Testis (tissue), 2 donors: ENCODE measurements at regions not wholly inside any gene's neighbourhood (a gene's known extent, or its start where the extent isn't known, plus 50 kb on each side); places are given as distances from the start of the nearest gene placed in this dataset.
"Not testable (repeated sequence)": the region's sequence is repeated elsewhere in the genome, so short reads cannot be mapped to it uniquely, and the experiment has no call there.

Experiments used
- DNase-seq: peaks from one replicate; pipeline ENCODE4 v3.0.0-alpha.2; 2019
- H3K27ac ChIP-seq, 2 donors: fragments of 200-600 bp; sonication (generic); one replicate each; pipeline ENCODE4 v1.5.1; 2019
- H3K27me3 ChIP-seq: fragments of 200-600 bp; sonication (generic); one replicate; pipeline ENCODE4 v1.5.1; 2019
- H3K36me3 ChIP-seq: fragments of 200-600 bp; sonication (generic); one replicate; pipeline ENCODE4 v1.5.1; 2017; ENCODE audit warnings: low read depth; ENCODE audit errors: missing control alignments
- H3K4me1 ChIP-seq: fragments of 200-600 bp; sonication (generic); one replicate; pipeline ENCODE4 v1.5.1; 2019
- H3K4me3 ChIP-seq, 2 donors: fragments of 200-600 bp; sonication (generic); one replicate each; pipeline ENCODE4 v1.5.1; 2017 to 2019
- H3K9me3 ChIP-seq: fragments of 200-600 bp; sonication (generic); one replicate; pipeline ENCODE4 v1.5.1; 2017
- POLR2A ChIP-seq: fragments of 450-650 bp; IDR thresholded peaks from one replicate; pipeline ENCODE4 v1.6.1; 2017; ENCODE audit warnings: antibody characterized with exemption, mild to moderate bottlenecking, moderate library complexity
- WGBS, 2 donors: methylation state at CpG; one replicate each; pipeline ENCODE4 v1.1.5; 2018; 5-methylcytosine and 5-hydroxymethylcytosine counted together
- intact Hi-C: fragments of 100-400 bp; cut with DNase I; formaldehyde crosslinking; loops from one replicate; pipeline ENCODE4 v1.15.1; 2023; ENCODE audit warnings: low total_unique reads
- small RNA-seq, 2 donors: library from RNA; depleted of rRNA; stranded (forward); fragments of <200 nt; gene quantifications; one replicate each; pipeline ENCODE3, GENCODE V24; 2016
- TF ChIP-seq, protein P1 (sequence below), 3 experiments: fragments of 450-650 bp in 2 of 3; fragments of 200-600 bp in 1 of 3; sonication (generic) in 1 of 3; IDR thresholded peaks; one replicate each; pipeline ENCODE4 v1.5.1; 2016 to 2019; ENCODE audit warnings: antibody characterized with exemption in 3 of 3, mild to moderate bottlenecking in 2 of 3, moderate library complexity in 1 of 3

DNA sequence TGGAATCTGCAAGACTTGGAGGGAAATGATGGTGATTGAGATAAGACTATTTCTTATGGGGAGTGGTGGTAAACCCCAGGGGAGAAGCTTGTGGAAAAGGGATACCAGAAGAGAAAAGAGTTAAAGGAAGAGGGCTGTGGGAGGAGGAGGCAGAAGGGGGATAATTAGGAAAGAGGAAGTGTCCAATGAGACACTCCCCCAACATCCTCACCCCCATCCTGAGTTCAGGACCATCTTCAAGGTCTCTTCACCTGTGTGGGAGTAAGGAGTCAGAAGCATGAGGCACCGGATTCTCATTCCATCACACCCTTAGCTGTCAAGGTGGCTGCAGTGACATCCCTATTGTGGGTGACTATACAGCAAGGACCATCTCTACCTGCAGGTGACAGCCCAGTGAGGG lies 106.6 kb upstream of the POC5 start:
- no peak for TF ChIP-seq POLR2A
- Histone ChIP-seq H3K9me3 (no peaks in the 10 kb centered on the region), H3K4me1 (no peaks in the 10 kb centered on the region), H3K36me3 (no peaks in the 10 kb centered on the region), H3K27me3 (no peaks in the 10 kb centered on the region), H3K27ac (no peak overlapping the region), H3K4me3 (no peak overlapping the region)
- intact Hi-C loops = no loop called here
- DNase-seq = no peak
- WGBS, 2 donors = 46 to 70% methylated on average over 1 of the region's 1 CpG

DNA sequence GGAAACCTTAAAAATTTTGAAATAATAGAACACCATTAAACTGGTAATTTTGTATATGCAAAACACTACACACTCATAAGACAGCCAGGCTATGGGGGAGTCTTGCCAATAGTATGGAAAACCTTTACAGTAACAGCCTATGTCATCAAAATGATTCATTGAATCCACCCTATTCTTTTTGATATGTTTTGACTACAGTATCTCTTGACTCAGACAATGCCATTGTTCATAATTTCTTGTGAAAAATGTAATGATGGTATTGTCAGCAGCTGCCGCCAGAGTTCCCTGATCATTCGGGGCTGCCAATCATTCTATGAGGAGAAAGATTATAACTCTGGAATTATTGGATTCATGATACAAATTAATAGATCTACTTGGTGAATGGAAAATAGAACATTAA lies 101.4 kb upstream of the POC5 start:
- WGBS, 2 donors = 89 to 98% methylated on average over 2 of the region's 2 CpGs
- intact Hi-C loops = no loop called here
- Histone ChIP-seq H3K9me3 (no peaks in the 10 kb centered on the region), H3K36me3 (no peaks in the 10 kb centered on the region), H3K4me3 (no peak overlapping the region), H3K27ac (no peak overlapping the region), H3K27me3 (no peaks in the 10 kb centered on the region), H3K4me1 (no peaks in the 10 kb centered on the region)
- no peak for TF ChIP-seq POLR2A
- TF ChIP-seq, protein P1, sequence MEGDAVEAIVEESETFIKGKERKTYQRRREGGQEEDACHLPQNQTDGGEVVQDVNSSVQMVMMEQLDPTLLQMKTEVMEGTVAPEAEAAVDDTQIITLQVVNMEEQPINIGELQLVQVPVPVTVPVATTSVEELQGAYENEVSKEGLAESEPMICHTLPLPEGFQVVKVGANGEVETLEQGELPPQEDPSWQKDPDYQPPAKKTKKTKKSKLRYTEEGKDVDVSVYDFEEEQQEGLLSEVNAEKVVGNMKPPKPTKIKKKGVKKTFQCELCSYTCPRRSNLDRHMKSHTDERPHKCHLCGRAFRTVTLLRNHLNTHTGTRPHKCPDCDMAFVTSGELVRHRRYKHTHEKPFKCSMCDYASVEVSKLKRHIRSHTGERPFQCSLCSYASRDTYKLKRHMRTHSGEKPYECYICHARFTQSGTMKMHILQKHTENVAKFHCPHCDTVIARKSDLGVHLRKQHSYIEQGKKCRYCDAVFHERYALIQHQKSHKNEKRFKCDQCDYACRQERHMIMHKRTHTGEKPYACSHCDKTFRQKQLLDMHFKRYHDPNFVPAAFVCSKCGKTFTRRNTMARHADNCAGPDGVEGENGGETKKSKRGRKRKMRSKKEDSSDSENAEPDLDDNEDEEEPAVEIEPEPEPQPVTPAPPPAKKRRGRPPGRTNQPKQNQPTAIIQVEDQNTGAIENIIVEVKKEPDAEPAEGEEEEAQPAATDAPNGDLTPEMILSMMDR (IDR thresholded peaks at IDR 0.05) = no peak
- no peak for DNase-seq

DNA sequence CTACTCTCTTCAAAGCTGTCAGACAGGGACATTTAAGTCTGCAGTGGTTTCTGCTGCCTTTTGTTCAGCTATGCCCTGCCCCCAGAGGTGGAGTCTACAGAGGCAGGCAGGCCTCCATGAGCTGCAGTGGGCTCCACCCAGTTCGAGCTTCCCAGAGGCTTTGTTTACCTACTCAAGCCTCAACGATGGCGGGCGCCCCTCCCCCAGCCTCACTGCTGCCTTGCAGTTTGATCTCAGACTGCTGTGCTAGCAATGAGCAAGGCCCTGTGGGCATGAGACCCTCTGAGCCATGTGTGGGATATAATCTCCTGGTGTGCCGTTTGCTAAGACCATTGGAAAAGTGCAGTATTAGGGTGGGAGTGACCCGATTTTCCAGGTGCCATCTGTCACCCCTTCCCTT lies 82.5 kb upstream of the POC5 start:
- DNase-seq, intact Hi-C loops: not testable (repeated sequence)
- WGBS, 2 donors = 88 to 90% methylated on average over 2 to 6 of the region's 6 CpGs

DNA sequence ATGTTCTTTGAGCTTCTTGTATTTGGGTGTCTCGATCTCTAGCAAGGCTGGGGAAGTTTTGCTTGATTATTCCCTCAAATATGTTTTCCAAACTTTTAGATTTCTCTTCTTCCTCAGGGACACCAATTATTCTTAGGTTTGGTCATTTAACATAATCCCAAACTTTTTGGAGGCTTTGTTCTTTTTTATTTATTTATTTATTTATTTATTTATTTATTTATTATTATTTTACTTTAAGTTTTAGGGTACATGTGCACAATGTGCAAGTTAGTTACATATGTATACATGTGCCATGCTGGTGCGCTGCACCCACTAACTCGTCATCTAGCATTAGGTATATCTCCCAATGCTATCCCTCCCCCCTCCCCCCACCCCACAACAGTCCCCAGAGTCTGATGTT lies 52.1 kb upstream of the POC5 start:
- H3K27me3 ChIP-seq, intact Hi-C loops: not testable (repeated sequence)
- 80 to 91% methylated on average over 3 of the region's 3 CpGs for WGBS, 2 donors

More for the DNA sequence above, 82.5 kb upstream of the POC5 start:
- H3K27me3 ChIP-seq, H3K36me3 ChIP-seq, H3K9me3 ChIP-seq, H3K4me1 ChIP-seq, H3K4me3 ChIP-seq, H3K27ac ChIP-seq: not testable (repeated sequence)

More for the DNA sequence above, 52.1 kb upstream of the POC5 start:
- H3K27ac ChIP-seq, H3K4me1 ChIP-seq, H3K9me3 ChIP-seq, H3K36me3 ChIP-seq, H3K4me3 ChIP-seq, DNase-seq: not testable (repeated sequence)

Small RNA genes in the stretch of these regions (small RNA-seq; reads per million reads assigned to genes)
- 0 reads per million in 2 donors for gene AC108120.2
